Suprapubic skin (tissue), 4 donors: ENCODE measurements at regions not wholly inside any gene's neighbourhood (a gene's known extent, or its start where the extent isn't known, plus 50 kb on each side); places are given as distances from the start of the nearest gene placed in this dataset.

Source experiments
- DNase-seq, 2 donors: peaks; one replicate each; pipeline ENCODE4 v3.0.0-alpha.2; 2019; ENCODE audit warnings: low spot score in 2 of 2
- H3K27ac ChIP-seq: fragments of 200-600 bp; sonication (generic); one replicate; pipeline ENCODE4 v1.5.1; 2019
- H3K27me3 ChIP-seq: fragments of 200-600 bp; sonication (generic); one replicate; pipeline ENCODE4 v1.5.1; 2019
- H3K36me3 ChIP-seq: fragments of 200-600 bp; sonication (generic); one replicate; pipeline ENCODE4 v1.5.1; 2019
- H3K4me1 ChIP-seq: fragments of 200-600 bp; sonication (generic); one replicate; pipeline ENCODE4 v1.5.1; 2019
- H3K4me3 ChIP-seq: fragments of 200-600 bp; sonication (generic); one replicate; pipeline ENCODE4 v1.5.1; 2019; ENCODE audit warnings: mild to moderate bottlenecking
- H3K9me3 ChIP-seq: fragments of 200-600 bp; sonication (generic); one replicate; pipeline ENCODE4 v1.5.1; 2019
- CTCF ChIP-seq, 2 donors: fragments of 200-600 bp in 1 of 2; fragments of 450-650 bp in 1 of 2; sonication (generic) in 1 of 2; IDR thresholded peaks; one replicate each; pipeline ENCODE4 v1.5.1; 2016 to 2019; ENCODE audit warnings: antibody characterized with exemption in 2 of 2, mild to moderate bottlenecking in 1 of 2, moderate library complexity in 1 of 2
- EP300 ChIP-seq: sonication (generic); formaldehyde crosslinking; IDR thresholded peaks from one replicate; pipeline ENCODE4 v1.6.1; 2017; ENCODE audit warnings: antibody characterized with exemption
- POLR2A ChIP-seq, 2 donors: fragments of 450-650 bp; IDR thresholded peaks; one replicate each; pipeline ENCODE4 v1.6.1; 2017; ENCODE audit warnings: antibody characterized with exemption in 2 of 2, mild to moderate bottlenecking in 2 of 2, moderate library complexity in 2 of 2
- POLR2AphosphoS5 ChIP-seq, 3 donors: sonication (generic); formaldehyde crosslinking; IDR thresholded peaks; one replicate each; pipeline ENCODE4 v1.6.1; 2017; ENCODE audit warnings: antibody characterized with exemption in 3 of 3
- WGBS: methylation state at CpG from one replicate; pipeline ENCODE4 v1.1.5; 2018; 5-methylcytosine and 5-hydroxymethylcytosine counted together

GRCh38 chr5:32521481-32521880, 63.9 kb upstream of the SUB1 start:
- Histone ChIP-seq H3K27ac (no peak overlapping the region), H3K9me3 (no peaks in the 10 kb centered on the region), H3K27me3 (no peaks in the 10 kb centered on the region), H3K4me3 (no peak overlapping the region), H3K4me1 (no peaks in the 10 kb centered on the region), H3K36me3 (no peaks in the 10 kb centered on the region)
- TF ChIP-seq POLR2AphosphoS5 (IDR thresholded peaks at IDR 0.05) = no peak
- TF ChIP-seq EP300 = no peak
- TF ChIP-seq CTCF (IDR thresholded peaks at IDR 0.05) = no peak
- no peak for TF ChIP-seq POLR2A (IDR thresholded peaks at IDR 0.05)
- WGBS = 79% methylated on average over 5 of the region's 5 CpGs
- DNase-seq = no peak

GRCh38 chr5:32520972-32521371, 64.4 kb upstream of the SUB1 start:
- Histone ChIP-seq H3K27me3 (no peaks in the 10 kb centered on the region), H3K4me1 (no peaks in the 10 kb centered on the region), H3K27ac (no peak overlapping the region), H3K36me3 (no peaks in the 10 kb centered on the region), H3K9me3 (no peaks in the 10 kb centered on the region), H3K4me3 (no peak overlapping the region)
- WGBS = 77% methylated on average over 4 of the region's 4 CpGs
- TF ChIP-seq POLR2AphosphoS5 (IDR thresholded peaks at IDR 0.05) (no peak), CTCF (IDR thresholded peaks at IDR 0.05) (no peak), POLR2A (IDR thresholded peaks at IDR 0.05) (no peak), EP300 (no peak)
- no peak for DNase-seq

GRCh38 chr5:32520356-32520755, 65.0 kb upstream of the SUB1 start:
- Histone ChIP-seq H3K36me3 (no peaks in the 10 kb centered on the region), H3K9me3 (no peaks in the 10 kb centered on the region), H3K27ac (no peak overlapping the region), H3K4me1 (no peaks in the 10 kb centered on the region), H3K4me3 (no peak overlapping the region), H3K27me3 (no peaks in the 10 kb centered on the region)
- WGBS = 26% methylated on average over 5 of the region's 5 CpGs
- no peak for DNase-seq
- TF ChIP-seq EP300 = no peak
- TF ChIP-seq POLR2AphosphoS5 (IDR thresholded peaks at IDR 0.05) = no peak
- no peak for TF ChIP-seq CTCF (IDR thresholded peaks at IDR 0.05)
- TF ChIP-seq POLR2A (IDR thresholded peaks at IDR 0.05) = no peak

DNA sequence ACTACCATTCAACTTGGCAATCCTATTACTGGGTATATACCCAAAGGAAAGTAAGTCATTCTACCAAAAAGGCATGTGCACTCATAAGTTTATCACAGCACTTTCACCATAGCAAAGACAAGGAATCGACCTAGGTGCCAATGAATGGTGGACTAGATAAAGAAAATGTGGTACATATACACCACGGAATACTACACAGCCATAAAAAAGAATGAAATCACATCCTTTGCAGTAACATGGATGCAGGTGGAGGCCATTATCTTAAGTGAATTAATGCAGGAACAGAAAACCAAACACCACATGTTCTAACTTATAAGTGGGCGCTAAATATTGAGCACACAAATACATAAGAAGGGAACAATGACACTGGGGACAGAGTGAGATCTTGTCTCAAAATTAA, 65.8 kb upstream of the SUB1 start:
- DNase-seq = no peak
- no peaks in the 10 kb centered on the region for H3K4me1 ChIP-seq
- no peak overlapping the region for H3K27ac ChIP-seq
- no peaks in the 10 kb centered on the region for H3K9me3 ChIP-seq
- 94% methylated on average over 3 of the region's 3 CpGs for WGBS
- no peaks in the 10 kb centered on the region for H3K27me3 ChIP-seq
- H3K4me3 ChIP-seq = no peak overlapping the region
- no peaks in the 10 kb centered on the region for H3K36me3 ChIP-seq
- no peak for TF ChIP-seq POLR2A (IDR thresholded peaks at IDR 0.05)
- no peak for TF ChIP-seq POLR2AphosphoS5 (IDR thresholded peaks at IDR 0.05)
- TF ChIP-seq EP300 = no peak
- TF ChIP-seq CTCF (IDR thresholded peaks at IDR 0.05) = no peak

GRCh38 chr5:32514806-32515205, 70.3 kb upstream of the ZFR start:
- H3K27ac ChIP-seq = no peak overlapping the region
- TF ChIP-seq POLR2A (IDR thresholded peaks at IDR 0.05) (no peak), POLR2AphosphoS5 (IDR thresholded peaks at IDR 0.05) (no peak), EP300 (no peak), CTCF (IDR thresholded peaks at IDR 0.05) (no peak)
- no peaks in the 10 kb centered on the region for H3K36me3 ChIP-seq
- 60% methylated on average over 3 of the region's 3 CpGs for WGBS
- no peaks in the 10 kb centered on the region for H3K4me1 ChIP-seq
- H3K4me3 ChIP-seq = no peak overlapping the region
- no peaks in the 10 kb centered on the region for H3K27me3 ChIP-seq
- no peaks in the 10 kb centered on the region for H3K9me3 ChIP-seq
- DNase-seq = no peak
